Central memory CD8-positive, alpha-beta T cell (primary cell): ENCODE measurements at regions not wholly inside any gene's neighbourhood (a gene's known extent, or its start where the extent isn't known, plus 50 kb on each side); places are given as distances from the start of the nearest gene placed in this dataset.

Source experiments
- ATAC-seq: fragments of 150-1000 bp; cut with Tn5 transposase; replicated peaks from 2 replicates; pipeline ENCODE4 v1.10.0; 2022; ENCODE audit warnings: mild to moderate bottlenecking, moderate FRiP score, moderate number of reproducible peaks; ENCODE audit not compliant: poor library complexity, severe bottlenecking; ENCODE audit errors: extremely low read depth
- DNase-seq, 2 donors: peaks; one replicate each; pipeline ENCODE4 v3.0.0; 2021; ENCODE audit warnings: low spot score in 2 of 2
- H3K27ac Mint-ChIP-seq: one replicate; pipeline ENCODE4 v1.8.0; 2022; ENCODE audit warnings: low read depth, mild to moderate bottlenecking, moderate library complexity, mixed read lengths
- H3K27me3 Mint-ChIP-seq: one replicate; pipeline ENCODE4 v1.8.0; 2022; ENCODE audit warnings: mixed read lengths
- H3K36me3 Mint-ChIP-seq: one replicate; pipeline ENCODE4 v1.8.0; 2022; ENCODE audit warnings: mild to moderate bottlenecking, moderate library complexity, mixed read lengths; ENCODE audit not compliant: insufficient read depth
- H3K4me1 Mint-ChIP-seq: one replicate; pipeline ENCODE4 v1.8.0; 2022; ENCODE audit warnings: mixed read lengths
- H3K4me3 Mint-ChIP-seq: one replicate; pipeline ENCODE4 v1.8.0; 2022; ENCODE audit warnings: mild to moderate bottlenecking, moderate library complexity, mixed read lengths
- H3K9me3 Mint-ChIP-seq: one replicate; pipeline ENCODE4 v1.8.0; 2022; ENCODE audit warnings: mixed read lengths

DNA sequence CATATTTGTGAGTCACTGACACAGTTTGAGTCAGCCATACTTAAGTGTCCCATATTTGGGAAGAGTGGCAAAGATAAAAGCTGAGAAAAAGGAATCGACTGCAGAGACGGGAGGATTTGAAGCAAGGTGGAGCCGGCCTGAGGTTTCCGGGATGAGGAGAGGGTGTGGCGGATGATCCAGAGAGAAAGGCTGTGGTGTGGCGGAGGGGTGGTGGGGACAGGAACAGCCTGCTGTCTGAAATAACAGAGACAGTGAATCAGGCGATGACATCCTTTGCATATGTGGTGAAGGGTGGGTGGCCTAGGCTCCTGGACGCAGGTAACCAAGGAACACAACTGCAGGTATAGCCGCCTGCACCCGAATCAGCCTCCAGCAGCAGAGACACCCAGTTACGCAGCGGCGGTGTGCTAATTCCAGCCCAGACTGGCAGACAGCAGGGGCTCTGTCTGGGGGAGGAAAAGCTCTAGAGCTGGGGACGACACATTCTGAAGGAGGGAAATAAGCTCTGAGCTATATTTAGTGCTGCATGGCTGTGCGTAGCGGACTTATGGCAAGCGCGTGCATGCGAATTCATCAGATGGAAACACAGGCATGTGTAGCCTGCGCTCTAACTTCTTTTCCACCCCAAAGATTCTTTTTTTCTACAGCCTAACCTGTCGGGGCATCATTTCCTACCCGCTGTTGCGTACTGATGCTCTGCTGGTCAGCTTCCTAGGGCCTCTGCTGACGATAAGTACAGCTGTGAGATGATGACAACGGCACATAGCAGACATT lies 62.7 kb upstream of the BARX2 start:
- no peaks in the 10 kb centered on the region for H3K36me3 Mint-ChIP-seq
- H3K9me3 Mint-ChIP-seq: peaks cover 6% of the 10 kb centered on the region
- no peak for DNase-seq
- ATAC-seq: no peak
- H3K4me3 Mint-ChIP-seq: no peak overlapping the region
- peaks cover 12% of the 10 kb centered on the region for H3K27me3 Mint-ChIP-seq
- no peaks in the 10 kb centered on the region for H3K4me1 Mint-ChIP-seq
- no peak overlapping the region for H3K27ac Mint-ChIP-seq

DNA sequence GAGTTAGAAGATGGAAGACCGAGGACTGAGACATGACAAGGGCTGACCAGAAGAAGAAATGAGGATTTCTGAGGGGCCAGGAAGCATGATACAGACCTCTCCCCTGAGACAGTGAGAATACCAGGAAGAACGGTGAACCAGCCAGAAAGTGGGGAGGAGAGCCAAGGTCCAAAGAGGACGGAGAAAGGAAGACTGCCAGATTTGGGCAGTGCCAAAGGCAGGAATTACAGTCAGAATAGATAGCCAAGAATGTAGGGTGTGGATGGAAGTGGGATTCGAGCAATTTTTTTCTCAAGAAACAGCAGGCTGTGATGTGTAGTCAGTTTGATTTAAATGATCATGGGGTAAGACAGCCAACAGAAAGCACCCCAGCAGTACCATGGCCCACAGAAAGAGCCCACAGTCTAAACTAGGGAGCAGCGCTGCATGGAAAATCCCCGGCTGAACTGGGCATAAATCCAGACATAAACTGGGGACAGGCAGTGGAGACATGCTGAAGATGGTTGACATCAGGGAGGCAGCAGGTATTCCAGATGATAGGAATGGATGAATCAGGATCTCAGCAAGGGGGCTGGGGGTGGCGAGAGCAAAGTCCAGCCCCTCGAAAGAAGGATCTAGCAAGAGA lies 67.3 kb upstream of the BARX2 start:
- H3K27ac Mint-ChIP-seq: no peak overlapping the region
- H3K27me3 Mint-ChIP-seq: no peaks in the 10 kb centered on the region
- no peak for DNase-seq
- no peaks in the 10 kb centered on the region for H3K4me1 Mint-ChIP-seq
- no peak overlapping the region for H3K4me3 Mint-ChIP-seq
- H3K36me3 Mint-ChIP-seq: no peaks in the 10 kb centered on the region
- peaks cover 6% of the 10 kb centered on the region for H3K9me3 Mint-ChIP-seq
- no peak for ATAC-seq

- no peak overlapping the region for H3K4me3 Mint-ChIP-seq
- no peak overlapping the region for H3K27ac Mint-ChIP-seq
- no peaks in the 10 kb centered on the region for H3K27me3 Mint-ChIP-seq
- DNase-seq (no peak), ATAC-seq (no peak)
- peaks cover 6% of the 10 kb centered on the region for H3K9me3 Mint-ChIP-seq
- no peaks in the 10 kb centered on the region for H3K36me3 Mint-ChIP-seq
- H3K4me1 Mint-ChIP-seq: no peaks in the 10 kb centered on the region
Observed at GRCh38 chr11:129307162-129307561, 68.5 kb upstream of the BARX2 start.

GRCh38 chr11:129302386-129303101 lies 73.1 kb upstream of the BARX2 start:
- no peak for DNase-seq
- Mint-ChIP-seq H3K27me3 (peaks cover 23% of the 10 kb centered on the region), H3K9me3 (no peaks in the 10 kb centered on the region), H3K4me3 (no peak overlapping the region), H3K27ac (no peak overlapping the region), H3K36me3 (no peaks in the 10 kb centered on the region), H3K4me1 (no peaks in the 10 kb centered on the region)
- ATAC-seq: no peak

GRCh38 chr11:129300099-129300498 lies 75.5 kb upstream of the BARX2 start:
- ATAC-seq (no peak), DNase-seq (no peak)
- no peaks in the 10 kb centered on the region for H3K4me1 Mint-ChIP-seq
- no peak overlapping the region for H3K4me3 Mint-ChIP-seq
- H3K27me3 Mint-ChIP-seq: peaks cover 35% of the 10 kb centered on the region
- no peak overlapping the region for H3K27ac Mint-ChIP-seq
- no peaks in the 10 kb centered on the region for H3K9me3 Mint-ChIP-seq
- no peaks in the 10 kb centered on the region for H3K36me3 Mint-ChIP-seq

DNA sequence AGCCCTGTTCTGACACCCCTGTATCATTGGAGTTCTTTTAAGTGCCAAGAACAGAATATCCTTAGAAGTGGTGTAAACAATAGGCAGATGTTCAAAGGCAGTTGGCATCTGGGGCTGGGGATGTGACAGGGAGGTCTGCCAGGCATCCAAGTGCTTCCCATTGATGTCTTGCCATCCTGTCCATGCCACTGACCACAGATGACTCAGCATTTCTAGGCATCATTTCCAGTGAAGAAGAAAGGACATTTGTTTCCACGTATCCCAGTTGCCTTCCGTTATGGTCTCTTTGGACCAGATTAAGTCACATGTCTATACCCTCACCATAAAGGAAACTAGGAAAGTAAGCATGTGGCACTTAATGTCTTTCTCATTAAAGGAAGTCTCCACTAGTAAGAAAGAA lies 76.7 kb upstream of the BARX2 start:
- no peaks in the 10 kb centered on the region for H3K4me1 Mint-ChIP-seq
- H3K36me3 Mint-ChIP-seq: no peaks in the 10 kb centered on the region
- H3K9me3 Mint-ChIP-seq: no peaks in the 10 kb centered on the region
- H3K27ac Mint-ChIP-seq: no peak overlapping the region
- H3K4me3 Mint-ChIP-seq: no peak overlapping the region
- H3K27me3 Mint-ChIP-seq: peaks cover 35% of the 10 kb centered on the region
- no peak for ATAC-seq
- no peak for DNase-seq

GRCh38 chr11:129295746-129296145 lies 79.9 kb upstream of the BARX2 start:
- Mint-ChIP-seq H3K27ac (no peak overlapping the region), H3K9me3 (no peaks in the 10 kb centered on the region), H3K4me3 (no peak overlapping the region), H3K36me3 (no peaks in the 10 kb centered on the region), H3K4me1 (no peaks in the 10 kb centered on the region), H3K27me3 (peaks cover 42% of the 10 kb centered on the region)
- no peak for ATAC-seq
- DNase-seq: no peak

GRCh38 chr11:129292771-129293170 lies 82.9 kb upstream of the BARX2 start:
- H3K4me3 Mint-ChIP-seq: no peak overlapping the region
- no peaks in the 10 kb centered on the region for H3K9me3 Mint-ChIP-seq
- no peaks in the 10 kb centered on the region for H3K36me3 Mint-ChIP-seq
- H3K4me1 Mint-ChIP-seq: no peaks in the 10 kb centered on the region
- H3K27me3 Mint-ChIP-seq: peaks cover 46% of the 10 kb centered on the region
- DNase-seq: no peak
- no peak overlapping the region for H3K27ac Mint-ChIP-seq
- ATAC-seq: no peak

GRCh38 chr11:129292092-129292491 lies 83.6 kb upstream of the BARX2 start:
- H3K4me3 Mint-ChIP-seq: no peak overlapping the region
- H3K4me1 Mint-ChIP-seq: no peaks in the 10 kb centered on the region
- H3K27me3 Mint-ChIP-seq: peaks cover 46% of the 10 kb centered on the region
- no peak for ATAC-seq
- no peak overlapping the region for H3K27ac Mint-ChIP-seq
- H3K36me3 Mint-ChIP-seq: no peaks in the 10 kb centered on the region
- no peak for DNase-seq
- no peaks in the 10 kb centered on the region for H3K9me3 Mint-ChIP-seq

- Mint-ChIP-seq H3K4me3 (no peak overlapping the region), H3K27ac (no peak overlapping the region), H3K36me3 (no peaks in the 10 kb centered on the region), H3K4me1 (no peaks in the 10 kb centered on the region), H3K27me3 (peaks cover 46% of the 10 kb centered on the region), H3K9me3 (no peaks in the 10 kb centered on the region)
- no peak for ATAC-seq
- no peak for DNase-seq
Observed at GRCh38 chr11:129291546-129291945, 84.1 kb upstream of the BARX2 start.

DNA sequence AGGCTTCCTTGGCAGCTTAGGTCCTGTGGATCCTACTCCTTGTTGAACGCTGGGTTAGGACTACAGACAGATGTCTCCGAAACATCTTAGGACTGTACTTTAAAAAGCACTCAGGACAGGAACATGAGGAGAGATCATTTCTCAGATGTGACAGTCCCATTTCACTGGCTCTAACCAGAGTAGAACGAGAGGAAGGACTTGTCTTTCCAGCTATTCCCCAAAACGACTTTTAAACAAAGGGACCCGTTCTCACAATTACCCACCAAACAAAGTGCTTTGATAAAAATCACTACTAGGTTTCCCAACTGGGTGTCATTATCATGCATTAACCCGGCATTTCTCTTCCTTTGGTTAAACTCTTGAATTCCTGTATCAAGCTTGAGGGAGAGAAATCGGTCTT lies 84.7 kb upstream of the BARX2 start:
- H3K4me1 Mint-ChIP-seq: no peaks in the 10 kb centered on the region
- ATAC-seq (no peak), DNase-seq (no peak)
- no peaks in the 10 kb centered on the region for H3K9me3 Mint-ChIP-seq
- no peak overlapping the region for H3K27ac Mint-ChIP-seq
- peaks cover 42% of the 10 kb centered on the region for H3K27me3 Mint-ChIP-seq
- H3K36me3 Mint-ChIP-seq: no peaks in the 10 kb centered on the region
- H3K4me3 Mint-ChIP-seq: no peak overlapping the region

DNA sequence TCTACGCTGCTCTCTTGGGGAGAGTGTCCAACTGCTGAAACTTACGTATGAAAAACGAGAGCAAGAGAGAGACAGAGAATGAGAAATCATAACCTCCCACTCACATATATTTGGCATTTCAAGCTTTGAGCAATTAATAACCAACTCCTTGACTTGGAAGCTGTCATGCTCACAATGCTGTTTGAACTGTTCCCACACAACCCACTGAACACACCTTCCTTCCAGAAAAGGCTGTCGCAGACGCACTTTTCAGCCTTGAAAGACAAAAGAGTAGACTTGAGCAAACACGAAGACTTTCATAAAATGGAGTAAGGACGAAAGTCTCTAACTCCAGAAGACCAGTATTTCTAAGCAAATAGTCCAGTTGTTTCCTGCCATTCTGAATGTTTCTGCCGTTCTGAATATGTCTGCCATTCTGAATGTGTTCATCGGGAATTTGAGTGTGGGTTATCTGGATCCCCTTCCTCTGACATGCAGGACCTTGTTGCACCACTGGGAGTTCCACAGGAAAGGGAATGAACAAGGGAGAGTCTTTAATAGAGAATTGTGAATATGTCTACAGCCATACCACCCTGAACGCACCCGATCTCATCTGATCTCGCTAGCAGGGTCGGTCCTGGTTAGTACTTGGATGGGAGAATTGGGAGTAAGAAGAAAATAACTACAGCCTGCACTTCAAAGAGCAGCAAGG lies 86.2 kb upstream of the BARX2 start:
- no peak for ATAC-seq
- H3K36me3 Mint-ChIP-seq: no peaks in the 10 kb centered on the region
- no peak overlapping the region for H3K27ac Mint-ChIP-seq
- H3K4me3 Mint-ChIP-seq: no peak overlapping the region
- H3K27me3 Mint-ChIP-seq: peaks cover 37% of the 10 kb centered on the region
- H3K9me3 Mint-ChIP-seq: no peaks in the 10 kb centered on the region
- DNase-seq: no peak
- H3K4me1 Mint-ChIP-seq: no peaks in the 10 kb centered on the region
